ENCODE measurements at regions not wholly inside any gene's neighbourhood (a gene's known extent, or its start where the extent isn't known, plus 50 kb on each side); places are given as distances from the start of the nearest gene placed in this dataset.

DNA sequence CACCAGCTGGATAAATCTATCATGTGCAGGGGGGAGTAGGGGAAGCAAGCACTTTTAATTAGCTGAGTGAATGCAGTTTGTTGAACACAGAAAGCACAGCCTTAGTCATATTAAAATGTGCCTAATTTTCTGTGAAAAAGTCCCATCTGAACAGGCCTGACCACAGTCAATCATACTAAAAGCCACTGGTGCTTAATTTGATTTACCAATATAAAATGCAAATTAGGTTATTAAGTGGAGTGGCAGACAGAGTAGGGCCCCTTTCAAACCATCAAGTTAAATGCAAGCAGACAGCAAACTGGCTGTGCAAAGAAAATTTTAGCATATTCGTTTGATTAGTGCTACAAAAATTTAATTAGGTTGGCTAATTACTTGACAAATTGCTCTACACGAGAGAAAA lies 176.1 kb downstream of the ISL1 start:
- Histone ChIP-seq H3F3A (ENCODE audit: low read depth) (no peaks in the 10 kb centered on the region), H3K4me2 (ENCODE audit: low read depth, low read length, poor library complexity, severe bottlenecking) (no peak overlapping the region), H3K79me2 (ENCODE audit: insufficient read depth, low read length) (no peaks in the 10 kb centered on the region), H2AFZ (ENCODE audit: low read length) (no peak overlapping the region), H4K20me1 (ENCODE audit: insufficient read depth, low read length, poor library complexity, severe bottlenecking) (no peaks in the 10 kb centered on the region), H3K27me3 (ENCODE audit: insufficient read depth, low read length, poor library complexity, severe bottlenecking) (no peaks in the 10 kb centered on the region), H3K36me3 (ENCODE audit: insufficient read depth, low read length) (no peaks in the 10 kb centered on the region), H3K9ac (ENCODE audit: low read depth, low read length, poor library complexity, severe bottlenecking) (no peak overlapping the region), H3K4me1 (ENCODE audit: insufficient read depth, low read length, poor library complexity, severe bottlenecking) (no peaks in the 10 kb centered on the region), H3K9me2 (replicated peaks; ENCODE audit: low read depth, low read length) (no peaks in the 10 kb centered on the region), H3K9me3 (ENCODE audit: insufficient read depth, low read depth, low read length) (no peaks in the 10 kb centered on the region), H3K4me3 (ENCODE audit: low read length, poor library complexity, severe bottlenecking) (no peak overlapping the region)
- TF ChIP-seq, protein P1, sequence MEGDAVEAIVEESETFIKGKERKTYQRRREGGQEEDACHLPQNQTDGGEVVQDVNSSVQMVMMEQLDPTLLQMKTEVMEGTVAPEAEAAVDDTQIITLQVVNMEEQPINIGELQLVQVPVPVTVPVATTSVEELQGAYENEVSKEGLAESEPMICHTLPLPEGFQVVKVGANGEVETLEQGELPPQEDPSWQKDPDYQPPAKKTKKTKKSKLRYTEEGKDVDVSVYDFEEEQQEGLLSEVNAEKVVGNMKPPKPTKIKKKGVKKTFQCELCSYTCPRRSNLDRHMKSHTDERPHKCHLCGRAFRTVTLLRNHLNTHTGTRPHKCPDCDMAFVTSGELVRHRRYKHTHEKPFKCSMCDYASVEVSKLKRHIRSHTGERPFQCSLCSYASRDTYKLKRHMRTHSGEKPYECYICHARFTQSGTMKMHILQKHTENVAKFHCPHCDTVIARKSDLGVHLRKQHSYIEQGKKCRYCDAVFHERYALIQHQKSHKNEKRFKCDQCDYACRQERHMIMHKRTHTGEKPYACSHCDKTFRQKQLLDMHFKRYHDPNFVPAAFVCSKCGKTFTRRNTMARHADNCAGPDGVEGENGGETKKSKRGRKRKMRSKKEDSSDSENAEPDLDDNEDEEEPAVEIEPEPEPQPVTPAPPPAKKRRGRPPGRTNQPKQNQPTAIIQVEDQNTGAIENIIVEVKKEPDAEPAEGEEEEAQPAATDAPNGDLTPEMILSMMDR (conservative IDR thresholded peaks at IDR 0.05; ENCODE audit: low read length): no peak
- TF ChIP-seq EZH2phosphoT487 (IDR thresholded peaks at IDR 0.05; ENCODE audit: borderline replicate concordance): no peak

DNA sequence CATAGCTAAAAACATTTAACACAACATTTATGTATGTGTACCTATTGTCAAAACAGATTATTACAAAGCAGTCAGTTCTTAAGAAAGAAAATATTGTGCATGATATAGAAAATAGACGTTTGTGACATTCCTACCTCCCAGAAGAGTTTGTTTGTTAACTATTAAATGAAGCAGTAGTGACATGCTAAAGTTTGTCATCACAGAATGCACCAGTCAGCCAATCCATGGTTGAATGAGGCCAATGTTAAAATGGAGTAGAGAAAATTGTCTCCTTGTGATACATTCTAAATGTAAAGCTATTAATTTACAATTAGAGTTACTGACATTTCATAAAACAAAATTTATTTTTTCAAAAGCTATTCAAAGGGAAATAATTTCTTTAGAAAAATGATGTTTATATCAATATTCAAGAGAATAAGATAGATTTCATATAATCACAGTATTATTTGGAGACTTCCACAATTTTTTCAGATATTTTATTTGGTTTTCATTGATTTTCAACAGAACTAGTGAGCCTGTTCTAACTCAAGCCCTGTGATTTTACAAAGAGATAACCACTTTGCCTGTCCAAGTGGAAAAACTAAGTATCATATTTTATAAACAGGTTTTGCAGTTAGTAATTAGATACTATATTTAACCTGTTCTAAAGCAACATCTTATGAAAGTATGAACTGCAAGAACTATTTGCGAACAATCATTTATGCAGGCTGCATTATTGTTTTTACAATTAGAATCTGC lies 176.8 kb downstream of the ISL1 start:
- Histone ChIP-seq H3K79me2 (ENCODE audit: insufficient read depth, low read length) (no peaks in the 10 kb centered on the region), H3K36me3 (ENCODE audit: insufficient read depth, low read length) (no peaks in the 10 kb centered on the region), H3K27me3 (ENCODE audit: insufficient read depth, low read length, poor library complexity, severe bottlenecking) (no peaks in the 10 kb centered on the region), H3K4me2 (ENCODE audit: low read depth, low read length, poor library complexity, severe bottlenecking) (no peak overlapping the region), H2AFZ (ENCODE audit: low read length) (no peak overlapping the region), H3K9me3 (ENCODE audit: insufficient read depth, low read depth, low read length) (no peaks in the 10 kb centered on the region), H3F3A (ENCODE audit: low read depth) (no peaks in the 10 kb centered on the region), H4K20me1 (ENCODE audit: insufficient read depth, low read length, poor library complexity, severe bottlenecking) (no peaks in the 10 kb centered on the region), H3K9ac (ENCODE audit: low read depth, low read length, poor library complexity, severe bottlenecking) (no peak overlapping the region), H3K4me1 (ENCODE audit: insufficient read depth, low read length, poor library complexity, severe bottlenecking) (no peaks in the 10 kb centered on the region), H3K9me2 (replicated peaks; ENCODE audit: low read depth, low read length) (no peaks in the 10 kb centered on the region), H3K4me3 (ENCODE audit: low read length, poor library complexity, severe bottlenecking) (no peak overlapping the region)
- TF ChIP-seq, protein P1 (conservative IDR thresholded peaks at IDR 0.05; ENCODE audit: low read length): no peak
- TF ChIP-seq EZH2phosphoT487 (IDR thresholded peaks at IDR 0.05; ENCODE audit: borderline replicate concordance): no peak

DNA sequence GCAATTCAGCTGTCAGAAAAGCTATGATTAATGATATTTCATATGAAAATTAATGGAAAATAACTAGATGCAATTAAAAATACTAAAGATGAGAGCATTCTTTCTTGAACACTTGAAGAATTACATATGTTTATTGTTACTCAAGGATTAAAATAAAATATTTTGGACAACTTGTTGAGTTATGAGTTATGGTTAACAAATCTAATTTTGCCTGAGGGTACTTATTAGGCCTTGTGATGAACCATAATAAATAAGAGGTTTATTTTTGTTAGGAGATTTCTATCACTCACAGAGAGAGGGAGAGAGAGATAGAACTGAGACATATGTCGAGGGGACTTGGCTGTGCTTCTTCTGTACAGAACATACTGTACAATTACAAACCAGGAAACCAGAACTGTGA lies 183.7 kb downstream of the ISL1 start:
- Histone ChIP-seq H3K9me3 (ENCODE audit: insufficient read depth, low read depth, low read length) (no peaks in the 10 kb centered on the region), H3F3A (ENCODE audit: low read depth) (no peaks in the 10 kb centered on the region), H4K20me1 (ENCODE audit: insufficient read depth, low read length, poor library complexity, severe bottlenecking) (no peaks in the 10 kb centered on the region), H2AFZ (ENCODE audit: low read length) (no peak overlapping the region), H3K4me1 (ENCODE audit: insufficient read depth, low read length, poor library complexity, severe bottlenecking) (no peaks in the 10 kb centered on the region), H3K9ac (ENCODE audit: low read depth, low read length, poor library complexity, severe bottlenecking) (no peak overlapping the region), H3K9me2 (replicated peaks; ENCODE audit: low read depth, low read length) (no peaks in the 10 kb centered on the region), H3K4me3 (ENCODE audit: low read length, poor library complexity, severe bottlenecking) (no peak overlapping the region), H3K79me2 (ENCODE audit: insufficient read depth, low read length) (no peaks in the 10 kb centered on the region), H3K36me3 (ENCODE audit: insufficient read depth, low read length) (no peaks in the 10 kb centered on the region), H3K4me2 (ENCODE audit: low read depth, low read length, poor library complexity, severe bottlenecking) (no peak overlapping the region), H3K27me3 (ENCODE audit: insufficient read depth, low read length, poor library complexity, severe bottlenecking) (no peaks in the 10 kb centered on the region)
- TF ChIP-seq, protein P1 (conservative IDR thresholded peaks at IDR 0.05; ENCODE audit: low read length): no peak

Measured in Loucy (cell line).